HT1080 (cell line): ENCODE measurements at regions not wholly inside any gene's neighbourhood (a gene's known extent, or its start where the extent isn't known, plus 50 kb on each side); places are given as distances from the start of the nearest gene placed in this dataset.
"Not testable (repeated sequence)": the region's sequence is repeated elsewhere in the genome, so short reads cannot be mapped to it uniquely, and the experiment has no call there.

Source experiments
- DNase-seq: peaks from one replicate; pipeline ENCODE4 v3.0.0-alpha.2; 2015; ENCODE audit warnings: low read depth

DNA sequence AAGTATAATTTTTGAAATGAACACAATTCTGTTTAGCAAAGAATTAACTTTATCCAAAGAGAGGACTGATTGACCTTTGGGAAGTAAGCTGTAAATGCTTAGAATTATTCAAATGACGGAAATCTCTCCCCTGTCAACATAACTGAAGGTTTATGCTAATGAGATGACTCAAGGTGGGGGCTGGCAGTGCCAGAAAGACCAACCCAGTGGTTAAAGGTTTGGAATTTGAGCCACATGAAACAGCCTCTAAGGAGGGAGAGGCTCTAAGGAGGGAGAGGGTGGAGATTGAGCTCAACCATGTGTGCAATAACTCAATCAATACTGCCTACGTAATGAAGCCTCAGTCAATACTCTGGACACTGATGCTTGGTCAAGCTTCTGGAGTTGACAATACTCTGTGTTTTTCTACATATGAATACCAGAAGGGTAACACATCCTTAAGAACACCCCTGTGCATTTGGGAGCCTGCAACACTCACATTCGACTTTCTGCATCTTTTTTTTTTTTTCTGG is 123.4 kb upstream of the TENT5A start:
- no peak for DNase-seq

DNA sequence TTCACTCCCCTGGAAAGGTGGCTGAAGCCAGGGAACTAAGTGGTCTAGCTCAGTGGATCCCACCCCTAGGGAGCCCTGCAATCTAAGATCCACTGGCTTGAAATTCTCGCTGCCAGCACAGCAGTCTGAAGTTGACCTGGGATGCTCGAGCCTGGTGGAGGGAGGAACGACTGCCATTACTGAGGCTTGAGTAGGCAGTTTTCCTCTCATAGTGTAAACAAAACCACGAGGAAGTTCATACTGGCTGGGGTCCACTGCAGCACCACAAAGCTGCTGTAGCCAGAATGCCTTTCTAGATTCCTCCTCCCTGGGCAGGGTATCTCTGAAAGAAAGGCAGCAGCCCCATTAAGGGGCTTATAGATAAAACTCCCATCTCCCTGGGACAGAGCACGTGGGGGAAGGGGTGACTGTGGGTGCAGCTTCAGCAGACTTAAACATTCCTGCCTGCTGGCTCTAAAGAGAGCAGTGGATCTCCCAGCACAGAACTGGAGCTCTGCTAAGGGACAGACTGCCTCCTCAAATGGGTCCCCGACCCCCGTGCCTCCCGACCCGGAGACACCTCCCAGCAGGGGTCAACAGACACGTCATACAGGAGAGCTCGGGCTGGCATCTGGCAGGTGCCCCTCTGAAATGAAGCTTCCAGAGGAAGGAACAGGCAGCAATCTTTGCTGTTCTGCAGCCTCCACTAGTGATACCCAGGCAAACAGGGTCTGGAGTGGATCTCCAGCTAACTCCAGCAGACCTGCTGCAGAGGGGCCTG is 117.4 kb upstream of the TENT5A start:
- not testable (repeated sequence) for DNase-seq

DNA sequence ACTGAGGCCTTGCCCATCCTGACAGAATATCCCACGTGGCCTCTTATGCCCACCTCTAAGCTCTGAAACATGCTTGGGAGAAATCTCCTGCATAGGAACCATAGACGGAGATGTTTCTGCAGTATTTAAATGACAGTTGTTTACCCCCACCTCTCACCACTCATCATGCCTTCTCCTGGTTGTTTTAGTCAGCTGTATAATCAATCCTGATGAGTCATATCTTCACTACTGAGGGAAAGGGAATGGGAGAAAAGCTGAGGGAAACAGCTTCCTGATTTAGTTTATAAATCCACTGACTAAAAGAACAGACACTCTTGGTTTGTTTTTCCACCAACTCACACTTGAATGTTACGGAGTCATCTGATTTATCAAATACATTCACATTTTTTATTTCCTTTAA is 113.2 kb upstream of the TENT5A start:
- DNase-seq: peak; percentile 77

DNA sequence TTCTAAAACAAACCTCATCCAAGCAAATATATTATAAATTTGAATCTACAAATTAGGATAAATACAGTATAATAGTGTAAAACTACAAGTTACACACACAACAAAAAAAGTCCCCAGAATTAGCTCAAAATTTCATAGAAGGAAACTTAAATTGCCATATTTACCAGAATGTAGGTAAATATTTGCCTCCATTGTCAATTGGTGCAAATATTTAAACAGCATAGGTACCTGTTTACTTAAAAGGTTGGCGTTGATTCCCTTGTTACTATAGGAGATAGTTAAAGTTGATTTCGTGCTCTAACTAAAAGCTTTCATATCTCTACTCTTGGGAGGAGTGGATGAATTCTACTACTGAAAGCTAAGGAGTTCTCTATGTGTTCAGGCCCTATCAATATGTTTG is 111.6 kb upstream of the TENT5A start:
- DNase-seq: no peak

DNA sequence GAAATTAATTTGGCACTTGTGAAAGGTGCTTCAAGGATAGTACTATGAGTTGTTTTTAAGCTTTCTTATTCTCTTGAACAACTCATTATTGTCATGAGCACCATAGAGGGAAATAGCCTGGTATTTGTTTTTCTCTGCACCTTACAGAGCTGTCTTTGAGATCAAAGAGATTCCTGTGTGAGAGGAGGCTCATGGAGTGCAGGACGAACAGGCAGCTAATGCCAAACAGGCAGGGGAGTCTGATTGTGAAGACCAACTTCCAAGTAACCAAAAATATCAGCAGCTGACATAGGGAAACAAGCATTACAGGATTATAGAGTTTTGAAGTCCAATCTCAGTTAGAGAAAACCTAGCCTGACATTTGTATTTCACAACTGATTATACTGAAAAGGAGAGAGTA is 110.6 kb upstream of the TENT5A start:
- DNase-seq: no peak

DNA sequence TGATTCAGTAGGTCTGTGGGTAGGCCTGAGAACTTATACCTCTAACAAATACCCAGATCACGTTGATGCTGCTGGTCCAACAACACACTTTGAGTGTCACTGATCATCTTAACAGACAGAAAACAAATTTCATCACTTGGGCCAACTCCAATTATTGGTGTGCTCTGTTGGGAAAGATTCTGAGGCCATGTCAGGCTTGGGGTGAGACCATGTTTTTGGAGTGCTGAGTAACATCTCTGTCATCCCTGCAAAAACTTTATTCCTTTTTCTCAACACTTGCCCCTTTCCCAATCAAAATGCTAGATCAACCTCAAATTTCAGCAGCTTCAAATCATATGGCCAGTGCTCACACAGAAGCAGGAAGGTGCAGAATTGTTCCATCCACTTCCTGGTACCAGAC is 108.8 kb upstream of the TENT5A start:
- no peak for DNase-seq

DNA sequence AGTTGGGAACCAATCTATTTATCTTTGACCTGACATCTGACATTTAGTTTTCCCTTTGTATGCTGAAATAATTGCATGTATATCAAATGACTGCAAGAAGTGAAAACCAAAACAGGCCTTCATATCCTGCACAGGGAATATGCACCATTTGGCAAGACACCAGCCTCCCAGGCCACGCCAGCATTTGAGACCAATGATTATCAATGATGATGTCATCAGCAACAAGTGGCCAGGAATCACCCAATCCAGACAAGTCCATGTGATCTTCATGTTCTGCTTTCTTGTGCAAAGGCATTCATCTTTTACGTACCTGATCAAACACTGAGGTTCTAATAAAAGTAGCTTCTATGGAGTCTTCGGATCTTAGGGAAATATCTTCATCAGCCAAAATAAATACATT is 107.4 kb upstream of the TENT5A start:
- no peak for DNase-seq

DNA sequence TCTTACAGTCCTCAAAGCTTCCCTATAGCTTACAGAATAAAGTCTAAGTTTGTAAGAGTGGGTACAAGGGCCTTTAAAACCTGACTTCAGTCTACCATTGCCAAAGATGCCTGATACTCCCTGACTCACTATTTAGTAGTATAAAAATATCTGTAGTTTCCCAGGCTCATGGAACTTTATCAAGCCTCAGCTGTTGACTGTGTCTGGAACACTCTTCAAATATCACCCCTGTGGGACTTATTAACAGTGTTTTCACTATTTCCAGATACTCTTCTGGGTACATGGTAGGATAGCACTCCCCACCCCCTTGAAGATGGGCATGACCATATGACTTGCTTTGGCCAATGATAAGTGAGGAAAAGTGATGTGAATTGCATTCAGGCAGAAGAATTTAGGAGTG is 105.3 kb upstream of the TENT5A start:
- no peak for DNase-seq

DNA sequence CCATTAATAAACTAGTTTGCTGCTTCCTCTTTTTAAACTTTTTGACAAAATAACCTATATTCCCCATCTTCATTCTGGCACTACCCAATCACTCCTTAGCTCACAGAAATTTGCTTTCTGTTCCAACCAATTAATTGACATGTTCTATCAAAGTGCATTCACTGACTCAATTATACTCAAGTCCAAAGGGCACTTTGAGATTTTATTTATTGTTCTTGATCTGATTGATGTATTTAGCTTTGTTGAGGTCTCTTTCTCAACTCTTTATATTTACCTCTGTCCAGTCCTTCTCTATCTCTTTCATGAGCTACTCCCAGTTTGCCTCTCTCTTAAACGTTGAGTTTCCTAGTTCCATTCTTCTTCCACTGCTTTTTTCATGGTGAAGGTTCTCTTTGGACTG is 104.4 kb upstream of the TENT5A start:
- DNase-seq: no peak

DNA sequence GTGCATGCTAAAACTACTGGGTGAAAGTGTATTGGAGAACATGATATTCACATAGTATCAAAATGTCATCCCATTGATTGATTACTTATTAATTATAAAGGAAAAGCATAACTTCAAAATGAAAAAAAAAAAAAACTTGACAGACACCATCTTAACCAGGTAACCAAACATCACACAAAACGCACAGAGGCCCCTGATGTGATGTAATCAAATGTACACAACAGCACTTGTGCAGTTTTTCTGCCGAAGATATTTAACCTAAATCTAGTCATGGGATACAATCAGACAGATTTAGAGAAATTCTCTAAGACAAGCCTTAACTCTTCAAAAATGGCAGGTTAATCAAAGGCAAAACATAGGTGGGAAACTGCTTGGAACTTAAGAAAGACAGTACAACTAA is 102.0 kb upstream of the TENT5A start:
- DNase-seq: no peak

DNA sequence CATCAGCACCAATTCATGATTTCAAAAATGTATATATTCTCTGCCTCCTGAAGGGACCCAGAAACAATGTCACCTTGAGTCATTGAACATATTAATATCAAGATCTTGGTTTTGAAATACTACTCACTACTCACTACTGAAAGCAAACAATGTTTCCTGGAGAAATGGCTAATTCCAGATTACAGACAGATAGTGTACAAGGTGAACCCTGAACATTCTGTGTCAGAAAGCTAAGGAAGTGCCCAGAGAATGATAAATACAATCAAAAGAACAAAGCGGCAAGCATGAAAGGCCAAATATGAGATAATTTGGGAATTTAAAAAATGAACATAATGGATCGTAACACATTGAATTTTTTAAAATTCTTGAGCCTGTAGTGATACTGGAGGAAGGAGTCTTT is 101.5 kb upstream of the TENT5A start:
- no peak for DNase-seq

DNA sequence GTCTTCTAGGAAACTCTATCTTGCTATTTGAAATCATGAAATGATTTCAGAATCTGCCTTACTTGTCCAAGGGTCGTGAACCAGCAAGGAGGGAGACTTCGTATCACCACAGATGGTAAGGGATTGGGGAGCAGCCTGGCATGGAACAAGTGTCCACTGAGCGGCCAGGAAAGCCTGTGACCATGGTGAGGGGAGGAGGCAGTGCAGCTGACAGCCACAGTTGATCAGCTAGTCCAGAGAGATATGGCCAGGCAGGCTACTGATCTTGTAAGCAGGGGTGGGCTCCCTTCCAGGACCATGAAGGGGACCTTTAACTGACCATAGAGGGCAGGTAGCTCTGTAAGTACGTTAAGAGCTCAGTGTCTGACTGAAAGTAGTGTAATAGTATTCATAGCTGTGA is 96.8 kb upstream of the TENT5A start:
- DNase-seq: no peak

DNA sequence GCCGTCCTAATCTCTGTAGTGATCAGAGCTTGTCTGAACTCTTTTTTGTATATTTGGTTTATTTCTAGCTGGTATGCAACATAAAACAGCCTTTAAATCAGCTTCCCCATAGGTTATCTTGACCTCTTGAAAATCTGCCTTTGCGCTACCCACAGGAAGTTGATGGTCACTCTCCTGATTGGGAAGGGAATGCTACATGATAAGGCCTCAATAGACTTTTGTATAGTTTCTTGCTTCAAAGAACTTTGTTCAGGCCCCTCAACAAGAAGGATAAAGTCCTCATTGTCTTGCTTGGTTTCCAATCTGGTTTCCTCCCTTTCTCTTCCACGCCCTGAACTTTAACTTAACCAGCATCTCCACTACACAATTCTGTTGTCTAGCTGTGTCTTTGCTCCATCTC is 95.4 kb upstream of the TENT5A start:
- DNase-seq: no peak

DNA sequence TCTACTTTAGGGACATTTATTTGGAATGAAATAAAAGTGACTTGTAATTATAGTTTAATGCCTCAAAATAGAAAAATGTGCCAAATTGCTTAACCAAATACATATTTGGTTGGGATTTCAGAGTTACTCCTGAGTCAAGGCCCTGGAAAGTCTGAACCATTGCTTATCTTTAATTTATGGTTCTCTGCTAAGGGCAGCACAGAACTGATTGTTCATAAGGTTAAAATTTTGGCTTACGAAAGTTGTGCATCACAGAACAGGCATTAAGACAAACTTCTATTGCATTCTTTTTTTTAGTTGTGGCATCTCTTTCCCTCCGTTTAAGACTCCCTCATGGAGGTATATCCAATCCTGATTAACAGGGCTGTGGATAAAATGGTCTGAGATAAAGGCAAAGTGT is 92.2 kb upstream of the TENT5A start:
- no peak for DNase-seq

DNA sequence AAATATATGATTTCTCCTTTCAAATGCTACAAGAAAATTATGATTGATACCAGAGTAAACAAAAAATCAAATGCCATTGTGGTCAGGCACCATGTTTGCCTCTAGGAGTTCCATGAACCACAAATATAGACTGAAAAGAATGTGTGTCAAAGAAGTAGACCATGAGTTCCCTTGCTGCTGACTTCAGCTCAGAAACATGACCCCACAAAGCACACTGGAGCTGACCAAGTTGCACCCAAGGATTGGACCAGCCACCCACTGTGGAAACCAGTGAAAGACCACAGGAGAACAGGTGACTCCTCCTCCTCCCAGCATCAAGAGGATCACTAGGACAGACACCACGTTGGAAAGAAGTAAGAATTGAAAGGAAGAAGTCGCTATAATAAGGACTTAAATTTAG is 90.8 kb upstream of the TENT5A start:
- no peak for DNase-seq

DNA sequence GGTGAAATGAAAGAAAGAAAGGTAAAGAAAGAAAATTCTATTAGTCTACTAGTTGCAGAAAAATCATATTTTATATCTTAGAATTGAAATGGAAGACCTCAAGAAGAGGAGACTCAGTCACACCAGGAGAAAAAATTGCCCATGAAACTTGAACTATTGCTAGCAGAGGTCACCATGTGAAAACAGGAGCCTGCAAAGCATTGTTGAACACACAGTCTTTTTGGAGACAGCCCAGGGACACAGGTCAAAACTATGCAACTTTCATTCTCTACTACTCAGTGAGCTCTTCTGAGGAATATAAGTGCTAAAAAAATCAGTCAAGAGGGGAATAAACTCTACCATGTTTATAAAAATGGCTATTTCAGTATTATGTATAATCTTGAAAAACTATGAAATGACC is 89.8 kb upstream of the TENT5A start:
- no peak for DNase-seq

DNA sequence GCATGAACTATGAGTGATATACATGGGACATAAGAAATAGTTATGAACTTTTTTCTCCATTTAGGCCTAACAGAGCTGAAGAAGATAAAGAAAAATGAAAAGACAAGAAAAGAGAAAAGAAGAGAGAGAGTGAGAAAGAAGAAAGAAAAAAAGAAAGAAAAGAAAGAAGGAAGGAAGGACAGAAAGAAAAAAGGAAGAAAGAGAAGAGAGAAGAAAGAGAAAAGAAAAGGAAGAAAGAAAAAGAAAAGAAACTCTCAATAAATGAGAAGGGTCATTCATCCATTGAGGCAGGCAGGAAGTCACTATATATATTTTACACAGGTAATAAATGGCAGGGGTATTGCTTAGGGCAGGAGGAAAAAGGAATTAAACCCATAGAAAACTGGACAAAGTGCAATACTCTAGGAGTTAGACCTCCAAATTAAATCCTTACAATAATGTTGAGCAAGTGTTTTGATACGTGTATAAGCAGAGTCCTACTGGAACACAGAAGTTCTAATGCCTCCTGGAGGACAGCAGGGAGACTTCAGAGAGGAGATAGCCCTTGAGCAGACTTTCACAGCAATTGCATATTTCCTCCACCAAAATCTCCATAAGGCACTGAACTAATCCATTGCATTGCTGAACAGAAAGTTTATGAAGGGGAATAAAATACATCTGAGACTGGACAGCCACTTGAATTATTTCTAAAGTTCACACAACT is 86.4 kb upstream of the TENT5A start:
- DNase-seq: no peak

DNA sequence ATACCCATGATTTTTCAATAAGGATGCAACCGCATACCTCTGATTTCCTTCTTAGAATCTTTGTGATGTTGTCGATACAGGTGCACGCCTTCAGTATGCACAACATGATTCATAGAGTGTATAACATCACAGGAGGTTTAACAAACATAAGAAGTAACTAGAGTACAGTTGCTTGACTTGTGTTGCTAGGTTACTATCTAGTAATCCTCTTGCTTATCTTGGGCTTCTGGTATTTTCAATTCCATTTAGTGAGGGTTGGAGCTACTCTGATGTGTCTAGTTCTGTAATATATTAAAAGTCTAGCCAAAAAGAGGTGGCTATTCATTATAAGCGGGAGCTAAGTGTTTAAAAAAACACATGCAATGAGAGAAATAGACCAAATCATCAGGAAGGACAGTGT is 85.5 kb upstream of the TENT5A start:
- no peak for DNase-seq

DNA sequence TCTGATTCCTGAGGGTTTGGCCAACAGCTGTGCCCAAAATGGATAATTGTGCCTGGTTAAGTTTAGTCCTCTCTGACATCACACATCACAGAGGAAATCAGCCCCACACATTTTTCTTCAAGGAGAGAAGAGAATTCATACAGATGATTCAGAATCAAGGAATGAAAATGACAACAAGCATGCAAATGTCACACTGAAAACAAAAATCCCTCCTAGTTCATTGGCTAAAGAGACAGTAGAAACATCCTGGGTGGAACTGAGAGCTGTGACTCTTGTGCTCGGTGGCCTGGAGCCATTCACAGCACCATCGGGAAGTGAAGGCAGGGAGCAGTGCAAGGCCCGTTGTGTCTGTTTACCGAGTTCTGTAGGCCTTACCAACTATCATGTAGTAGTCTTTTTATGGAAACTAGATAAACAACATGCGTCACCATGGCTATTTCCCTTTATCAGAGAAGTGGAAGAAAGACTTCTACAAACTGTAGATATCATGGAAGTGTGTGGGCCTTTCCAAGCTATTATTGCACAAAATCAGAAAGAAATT is 81.7 kb upstream of the TENT5A start:
- DNase-seq: peak; percentile 35

DNA sequence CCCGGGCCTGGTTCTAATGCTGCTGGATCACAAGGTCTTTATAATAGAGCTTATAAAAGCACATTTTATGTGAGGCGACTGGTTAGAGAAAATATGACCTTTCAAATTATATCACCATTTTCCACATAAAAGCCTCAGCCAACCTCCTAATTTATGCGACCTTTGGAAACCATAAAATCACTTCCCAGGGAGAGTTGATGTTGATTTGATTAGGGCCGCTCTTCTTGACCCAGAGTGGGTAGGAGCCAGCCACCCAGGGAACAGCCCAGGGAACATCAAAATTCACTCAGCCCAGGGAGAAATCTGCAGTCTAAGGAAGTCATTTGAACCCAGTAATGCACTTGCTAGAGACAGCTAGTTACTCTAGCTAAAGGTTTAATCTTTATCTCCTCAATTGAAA is 79.8 kb upstream of the TENT5A start:
- no peak for DNase-seq

DNA sequence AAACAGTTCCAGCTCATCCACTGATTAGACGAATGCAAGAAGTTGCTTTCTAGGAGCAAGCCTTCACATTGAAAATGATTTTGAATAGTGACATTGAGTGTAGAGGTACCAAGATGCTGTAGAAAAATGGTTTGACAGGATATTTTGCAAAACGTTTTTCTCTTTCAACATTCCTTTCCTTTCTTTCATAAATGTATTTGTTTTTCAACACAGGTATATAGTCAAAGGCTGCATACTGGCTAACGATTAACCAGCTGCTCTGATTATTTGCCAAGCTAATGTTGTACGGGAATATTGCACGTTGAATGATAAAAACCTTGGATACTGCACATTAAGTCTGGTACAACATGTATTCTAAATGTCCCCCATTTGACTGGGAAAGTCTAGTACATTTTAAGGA is 78.8 kb upstream of the TENT5A start:
- no peak for DNase-seq

DNA sequence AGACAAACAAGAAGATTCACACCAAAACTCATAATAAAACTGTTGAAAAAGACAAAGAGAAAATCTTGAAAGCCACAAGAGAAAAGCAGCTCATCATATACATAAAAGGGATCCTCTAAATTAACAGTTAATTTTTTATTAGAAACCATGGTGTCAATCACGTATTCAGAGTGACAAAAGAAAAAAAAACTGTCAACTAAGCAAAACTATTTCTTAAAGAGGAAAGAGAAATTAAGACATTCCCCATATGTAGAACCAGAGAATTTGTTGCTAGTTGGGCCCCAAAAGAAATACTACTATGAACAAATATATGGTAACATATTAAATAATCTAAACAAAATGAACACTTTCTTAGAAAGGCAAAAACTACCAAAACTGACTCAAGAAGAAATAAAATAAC is 74.3 kb upstream of the TENT5A start:
- DNase-seq: no peak

DNA sequence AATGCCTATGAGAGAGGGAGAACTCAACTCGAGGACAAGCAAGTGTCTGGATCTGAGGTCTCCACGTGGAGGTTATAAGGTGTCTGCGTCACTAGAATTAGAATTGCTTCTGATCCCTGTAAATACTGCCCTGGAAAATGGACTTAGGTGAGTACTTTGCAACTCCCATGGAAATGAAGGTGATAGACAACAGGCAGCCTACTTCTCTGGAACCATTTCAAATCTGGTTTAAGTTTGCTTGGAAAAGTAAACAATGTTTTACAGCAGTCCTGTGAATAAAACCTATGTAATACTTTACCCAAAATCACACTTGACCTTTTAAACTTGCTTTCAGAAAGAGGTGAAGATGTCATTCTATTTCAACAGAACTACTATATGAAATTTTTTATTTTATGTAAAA is 70.1 kb upstream of the TENT5A start:
- DNase-seq: no peak
